ENCODE measurements at regions not wholly inside any gene's neighbourhood (a gene's known extent, or its start where the extent isn't known, plus 50 kb on each side); places are given as distances from the start of the nearest gene placed in this dataset.

GRCh38 chr12:107468182-107468581 lies 217.4 kb upstream of the PWP1 start:
- Histone ChIP-seq H3K36me3 (ENCODE audit: control insufficient read depth, insufficient read depth, low read length) (no peaks in the 10 kb centered on the region), H3K4me3 (ENCODE audit: low read length) (no peak overlapping the region), H3K9me3 (ENCODE audit: control insufficient read depth, low read length) (no peaks in the 10 kb centered on the region), H3K9ac (ENCODE audit: low read length) (no peak overlapping the region), H3K4me1 (ENCODE audit: control insufficient read depth, insufficient read depth, low read length) (no peaks in the 10 kb centered on the region), H3K27me3 (ENCODE audit: control insufficient read depth, insufficient read depth, low read length) (peaks cover 6% of the 10 kb centered on the region)

GRCh38 chr12:107469011-107469410 lies 216.6 kb upstream of the PWP1 start:
- no peaks in the 10 kb centered on the region for H3K9me3 ChIP-seq (ENCODE audit: control insufficient read depth, low read length)
- no peaks in the 10 kb centered on the region for H3K36me3 ChIP-seq (ENCODE audit: control insufficient read depth, insufficient read depth, low read length)
- no peaks in the 10 kb centered on the region for H3K4me1 ChIP-seq (ENCODE audit: control insufficient read depth, insufficient read depth, low read length)
- no peak overlapping the region for H3K4me3 ChIP-seq (ENCODE audit: low read length)
- peaks cover 6% of the 10 kb centered on the region for H3K27me3 ChIP-seq (ENCODE audit: control insufficient read depth, insufficient read depth, low read length)
- H3K9ac ChIP-seq (ENCODE audit: low read length) = no peak overlapping the region

- no peaks in the 10 kb centered on the region for H3K9me3 ChIP-seq (ENCODE audit: control insufficient read depth, low read length)
- no peak overlapping the region for H3K9ac ChIP-seq (ENCODE audit: low read length)
Measured at GRCh38 chr12:107470645-107471044, 215.0 kb upstream of the PWP1 start.

GRCh38 chr12:107472308-107472707 lies 213.3 kb upstream of the PWP1 start:
- H3K4me1 ChIP-seq (ENCODE audit: control insufficient read depth, insufficient read depth, low read length) = no peaks in the 10 kb centered on the region
- no peak overlapping the region for H3K4me3 ChIP-seq (ENCODE audit: low read length)
- H3K27me3 ChIP-seq (ENCODE audit: control insufficient read depth, insufficient read depth, low read length) = peaks cover 6% of the 10 kb centered on the region
- no peaks in the 10 kb centered on the region for H3K36me3 ChIP-seq (ENCODE audit: control insufficient read depth, insufficient read depth, low read length)
- no peak overlapping the region for H3K9ac ChIP-seq (ENCODE audit: low read length)
- H3K9me3 ChIP-seq (ENCODE audit: control insufficient read depth, low read length) = no peaks in the 10 kb centered on the region

More at GRCh38 chr12:107470645-107471044, 215.0 kb upstream of the PWP1 start:
- H3K27me3 ChIP-seq (ENCODE audit: control insufficient read depth, insufficient read depth, low read length) = peaks cover 6% of the 10 kb centered on the region
- H3K4me1 ChIP-seq (ENCODE audit: control insufficient read depth, insufficient read depth, low read length) = no peaks in the 10 kb centered on the region
- no peak overlapping the region for H3K4me3 ChIP-seq (ENCODE audit: low read length)
- H3K36me3 ChIP-seq (ENCODE audit: control insufficient read depth, insufficient read depth, low read length) = no peaks in the 10 kb centered on the region

- Histone ChIP-seq H3K4me3 (ENCODE audit: low read length) (no peak overlapping the region), H3K36me3 (ENCODE audit: control insufficient read depth, insufficient read depth, low read length) (no peaks in the 10 kb centered on the region), H3K9ac (ENCODE audit: low read length) (no peak overlapping the region), H3K27me3 (ENCODE audit: control insufficient read depth, insufficient read depth, low read length) (peaks cover 6% of the 10 kb centered on the region), H3K9me3 (ENCODE audit: control insufficient read depth, low read length) (no peaks in the 10 kb centered on the region), H3K4me1 (ENCODE audit: control insufficient read depth, insufficient read depth, low read length) (no peaks in the 10 kb centered on the region)
Measured at GRCh38 chr12:107474099-107474498, 211.5 kb upstream of the PWP1 start.

- H3K9me3 ChIP-seq (ENCODE audit: control insufficient read depth, low read length) = no peaks in the 10 kb centered on the region
- no peaks in the 10 kb centered on the region for H3K4me1 ChIP-seq (ENCODE audit: control insufficient read depth, insufficient read depth, low read length)
- no peak overlapping the region for H3K9ac ChIP-seq (ENCODE audit: low read length)
- H3K27me3 ChIP-seq (ENCODE audit: control insufficient read depth, insufficient read depth, low read length) = peaks cover 3% of the 10 kb centered on the region
- no peak overlapping the region for H3K4me3 ChIP-seq (ENCODE audit: low read length)
- H3K36me3 ChIP-seq (ENCODE audit: control insufficient read depth, insufficient read depth, low read length) = no peaks in the 10 kb centered on the region
Measured at GRCh38 chr12:107474639-107475539, 210.7 kb upstream of the PWP1 start.

- no peaks in the 10 kb centered on the region for H3K36me3 ChIP-seq (ENCODE audit: control insufficient read depth, insufficient read depth, low read length)
- no peak overlapping the region for H3K4me3 ChIP-seq (ENCODE audit: low read length)
- H3K4me1 ChIP-seq (ENCODE audit: control insufficient read depth, insufficient read depth, low read length) = no peaks in the 10 kb centered on the region
- H3K9ac ChIP-seq (ENCODE audit: low read length) = no peak overlapping the region
- peaks cover 3% of the 10 kb centered on the region for H3K27me3 ChIP-seq (ENCODE audit: control insufficient read depth, insufficient read depth, low read length)
- no peaks in the 10 kb centered on the region for H3K9me3 ChIP-seq (ENCODE audit: control insufficient read depth, low read length)
Measured at GRCh38 chr12:107475900-107476299, 209.7 kb upstream of the PWP1 start.

- Histone ChIP-seq H3K4me1 (ENCODE audit: control insufficient read depth, insufficient read depth, low read length) (no peaks in the 10 kb centered on the region), H3K9ac (ENCODE audit: low read length) (no peak overlapping the region), H3K4me3 (ENCODE audit: low read length) (no peak overlapping the region), H3K9me3 (ENCODE audit: control insufficient read depth, low read length) (no peaks in the 10 kb centered on the region), H3K36me3 (ENCODE audit: control insufficient read depth, insufficient read depth, low read length) (no peaks in the 10 kb centered on the region), H3K27me3 (ENCODE audit: control insufficient read depth, insufficient read depth, low read length) (peaks cover under 1% of the 10 kb centered on the region)
Measured at GRCh38 chr12:107477018-107477417, 208.6 kb upstream of the PWP1 start.

GRCh38 chr12:107477947-107478610 lies 207.5 kb upstream of the PWP1 start:
- no peak overlapping the region for H3K9ac ChIP-seq (ENCODE audit: low read length)
- no peak overlapping the region for H3K4me3 ChIP-seq (ENCODE audit: low read length)
- no peaks in the 10 kb centered on the region for H3K27me3 ChIP-seq (ENCODE audit: control insufficient read depth, insufficient read depth, low read length)
- no peaks in the 10 kb centered on the region for H3K4me1 ChIP-seq (ENCODE audit: control insufficient read depth, insufficient read depth, low read length)
- no peaks in the 10 kb centered on the region for H3K9me3 ChIP-seq (ENCODE audit: control insufficient read depth, low read length)
- H3K36me3 ChIP-seq (ENCODE audit: control insufficient read depth, insufficient read depth, low read length) = no peaks in the 10 kb centered on the region

GRCh38 chr12:107478881-107479280 lies 206.7 kb upstream of the PWP1 start:
- H3K27me3 ChIP-seq (ENCODE audit: control insufficient read depth, insufficient read depth, low read length) = no peaks in the 10 kb centered on the region
- no peak overlapping the region for H3K4me3 ChIP-seq (ENCODE audit: low read length)
- no peaks in the 10 kb centered on the region for H3K9me3 ChIP-seq (ENCODE audit: control insufficient read depth, low read length)
- no peaks in the 10 kb centered on the region for H3K36me3 ChIP-seq (ENCODE audit: control insufficient read depth, insufficient read depth, low read length)
- H3K4me1 ChIP-seq (ENCODE audit: control insufficient read depth, insufficient read depth, low read length) = no peaks in the 10 kb centered on the region
- H3K9ac ChIP-seq (ENCODE audit: low read length) = no peak overlapping the region

- H3K4me1 ChIP-seq (ENCODE audit: control insufficient read depth, insufficient read depth, low read length) = peaks cover 3% of the 10 kb centered on the region
- H3K9me3 ChIP-seq (ENCODE audit: control insufficient read depth, low read length) = no peaks in the 10 kb centered on the region
- H3K27me3 ChIP-seq (ENCODE audit: control insufficient read depth, insufficient read depth, low read length) = no peaks in the 10 kb centered on the region
- H3K4me3 ChIP-seq (ENCODE audit: low read length) = no peak overlapping the region
- no peaks in the 10 kb centered on the region for H3K36me3 ChIP-seq (ENCODE audit: control insufficient read depth, insufficient read depth, low read length)
- no peak overlapping the region for H3K9ac ChIP-seq (ENCODE audit: low read length)
Measured at GRCh38 chr12:107480836-107481608, 204.6 kb upstream of the PWP1 start.

- Histone ChIP-seq H3K36me3 (ENCODE audit: control insufficient read depth, insufficient read depth, low read length) (no peaks in the 10 kb centered on the region), H3K4me1 (ENCODE audit: control insufficient read depth, insufficient read depth, low read length) (peaks cover 8% of the 10 kb centered on the region), H3K4me3 (ENCODE audit: low read length) (no peak overlapping the region), H3K9ac (ENCODE audit: low read length) (no peak overlapping the region), H3K27me3 (ENCODE audit: control insufficient read depth, insufficient read depth, low read length) (no peaks in the 10 kb centered on the region), H3K9me3 (ENCODE audit: control insufficient read depth, low read length) (no peaks in the 10 kb centered on the region)
Measured at GRCh38 chr12:107484230-107484629, 201.4 kb upstream of the PWP1 start.

Measured in mucosa of stomach (tissue), 1 donor.